GM21423 (cell line): ENCODE measurements at regions not wholly inside any gene's neighbourhood (a gene's known extent, or its start where the extent isn't known, plus 50 kb on each side); places are given as distances from the start of the nearest gene placed in this dataset.

Source experiments
- ATAC-seq: cut with Tn5 transposase; IDR thresholded peaks from one replicate; pipeline ENCODE4 v1.9.1; 2021; ENCODE audit warnings: mild to moderate bottlenecking, moderate library complexity; ENCODE audit not compliant: unreplicated experiment

GRCh38 chr12:61357496-61357895 is 902.7 kb upstream of the USP15 start:
- ATAC-seq: no peak

GRCh38 chr12:61362037-61362436 is 898.2 kb upstream of the USP15 start:
- ATAC-seq: no peak

GRCh38 chr12:61365001-61365400 is 895.2 kb upstream of the USP15 start:
- ATAC-seq: no peak

GRCh38 chr12:61367281-61367785 is 892.9 kb upstream of the USP15 start:
- ATAC-seq: no peak

- no peak for ATAC-seq
Measured at GRCh38 chr12:61369241-61369910, 890.8 kb upstream of the USP15 start.

- ATAC-seq: no peak
Measured at GRCh38 chr12:61384511-61384910, 875.7 kb upstream of the USP15 start.

- ATAC-seq: no peak
Measured at GRCh38 chr12:61385771-61386170, 874.4 kb upstream of the USP15 start.

- no peak for ATAC-seq
Measured at GRCh38 chr12:61397668-61398067, 862.5 kb upstream of the USP15 start.

GRCh38 chr12:61412201-61412600 is 848.0 kb upstream of the USP15 start:
- no peak for ATAC-seq

- ATAC-seq: no peak
Measured at GRCh38 chr12:61414470-61414869, 845.7 kb upstream of the USP15 start.

GRCh38 chr12:61422786-61423185 is 837.4 kb upstream of the USP15 start:
- ATAC-seq: no peak

GRCh38 chr12:61452076-61452475 is 808.1 kb upstream of the USP15 start:
- no peak for ATAC-seq

GRCh38 chr12:61487728-61488127 is 772.5 kb upstream of the USP15 start:
- no peak for ATAC-seq

- no peak for ATAC-seq
Measured at GRCh38 chr12:61490526-61491498, 769.4 kb upstream of the USP15 start.

GRCh38 chr12:61502179-61502578 is 758.0 kb upstream of the USP15 start:
- no peak for ATAC-seq

- no peak for ATAC-seq
Measured at GRCh38 chr12:61504396-61505080, 755.7 kb upstream of the USP15 start.

- ATAC-seq: no peak
Measured at GRCh38 chr12:61513499-61513898, 746.7 kb upstream of the USP15 start.

- ATAC-seq: no peak
Measured at GRCh38 chr12:61514016-61514415, 746.2 kb upstream of the USP15 start.

- ATAC-seq: no peak
Measured at GRCh38 chr12:61521258-61521657, 738.9 kb upstream of the USP15 start.

GRCh38 chr12:61523276-61523992 is 736.8 kb upstream of the USP15 start:
- ATAC-seq: no peak

GRCh38 chr12:61524851-61525250 is 735.4 kb upstream of the USP15 start:
- ATAC-seq: no peak
